HEK293T (cell line): ENCODE measurements at regions not wholly inside any gene's neighbourhood (a gene's known extent, or its start where the extent isn't known, plus 50 kb on each side); places are given as distances from the start of the nearest gene placed in this dataset.

Experiments
- CTCF ChIA-PET: fragments of 350-600 bp; formaldehyde crosslinking; extraction: SDS; loops from one replicate; lab custom pipeline; 2021; ENCODE audit warnings: antibody characterized with exemption, inconsistent platforms; lab: Yijun Ruan, JAX
- POLR2A ChIA-PET: fragments of 350-600 bp; formaldehyde crosslinking; extraction: SDS; loops from one replicate; lab custom pipeline; 2020; ENCODE audit warnings: antibody characterized with exemption, inconsistent platforms; lab: Yijun Ruan, JAX
- DNase-seq: peaks from one replicate; pipeline ENCODE4 v3.0.0; 2012; ENCODE audit warnings: mixed read lengths; ENCODE audit errors: extremely low spot score
- ARNT ChIP-seq: fragments of 450-650 bp; IDR thresholded peaks from 2 replicates; pipeline ENCODE4 v1.6.1; 2017; ENCODE audit warnings: mild to moderate bottlenecking
- BHLHE40 ChIP-seq: fragments of 450-650 bp; IDR thresholded peaks from 2 replicates; pipeline ENCODE4 v1.6.1; 2016; ENCODE audit warnings: mild to moderate bottlenecking, moderate library complexity, borderline replicate concordance
- CTBP1 ChIP-seq: fragments of 450-650 bp; IDR thresholded peaks from 2 replicates; pipeline ENCODE4 v1.6.1; 2016; ENCODE audit warnings: borderline replicate concordance
- ELF4 ChIP-seq: fragments of 450-650 bp; IDR thresholded peaks from 2 replicates; pipeline ENCODE4 v1.6.1; 2017; ENCODE audit warnings: antibody characterized with exemption
- FOXA1 ChIP-seq: fragments of 450-650 bp; IDR thresholded peaks from 2 replicates; pipeline ENCODE4 v1.6.1; 2016; ENCODE audit warnings: mild to moderate bottlenecking
- FOXK2 ChIP-seq: fragments of 450-650 bp; IDR thresholded peaks from 2 replicates; pipeline ENCODE4 v1.6.1; 2016; ENCODE audit warnings: mild to moderate bottlenecking
- FOXM1 ChIP-seq: fragments of 450-650 bp; IDR thresholded peaks from 2 replicates; pipeline ENCODE4 v1.6.1; 2017; ENCODE audit warnings: mild to moderate bottlenecking, borderline replicate concordance
- HDGF ChIP-seq: fragments of 450-650 bp; IDR thresholded peaks from 2 replicates; pipeline ENCODE4 v1.6.1; 2017; ENCODE audit warnings: antibody characterized with exemption, borderline replicate concordance
- L3MBTL2 ChIP-seq: fragments of 450-650 bp; conservative IDR thresholded peaks from 2 replicates; pipeline ENCODE4 v1.6.1; 2016; ENCODE audit warnings: mild to moderate bottlenecking
- LEF1 ChIP-seq: fragments of 450-650 bp; IDR thresholded peaks from 2 replicates; pipeline ENCODE4 v1.6.1; 2017; ENCODE audit warnings: mild to moderate bottlenecking, borderline replicate concordance
- NFRKB ChIP-seq: fragments of 450-650 bp; IDR thresholded peaks from 2 replicates; pipeline ENCODE4 v1.6.1; 2016; ENCODE audit warnings: mild to moderate bottlenecking, moderate library complexity
- SP1 ChIP-seq: fragments of 450-650 bp; IDR thresholded peaks from 2 replicates; pipeline ENCODE4 v1.6.1; 2017
- SUZ12 ChIP-seq: fragments of 450-650 bp; IDR thresholded peaks from 2 replicates; pipeline ENCODE4 v1.6.1; 2016; ENCODE audit warnings: mild to moderate bottlenecking
- TARDBP ChIP-seq: fragments of 450-650 bp; IDR thresholded peaks from 2 replicates; pipeline ENCODE4 v1.6.1; 2016
- ZNF384 ChIP-seq: fragments of 450-650 bp; IDR thresholded peaks from 2 replicates; pipeline ENCODE4 v1.6.1; 2016
- TF ChIP-seq, protein P1 (sequence below): fragments of 450-650 bp; IDR thresholded peaks from 2 replicates; pipeline ENCODE4 v1.6.1; 2016

DNA sequence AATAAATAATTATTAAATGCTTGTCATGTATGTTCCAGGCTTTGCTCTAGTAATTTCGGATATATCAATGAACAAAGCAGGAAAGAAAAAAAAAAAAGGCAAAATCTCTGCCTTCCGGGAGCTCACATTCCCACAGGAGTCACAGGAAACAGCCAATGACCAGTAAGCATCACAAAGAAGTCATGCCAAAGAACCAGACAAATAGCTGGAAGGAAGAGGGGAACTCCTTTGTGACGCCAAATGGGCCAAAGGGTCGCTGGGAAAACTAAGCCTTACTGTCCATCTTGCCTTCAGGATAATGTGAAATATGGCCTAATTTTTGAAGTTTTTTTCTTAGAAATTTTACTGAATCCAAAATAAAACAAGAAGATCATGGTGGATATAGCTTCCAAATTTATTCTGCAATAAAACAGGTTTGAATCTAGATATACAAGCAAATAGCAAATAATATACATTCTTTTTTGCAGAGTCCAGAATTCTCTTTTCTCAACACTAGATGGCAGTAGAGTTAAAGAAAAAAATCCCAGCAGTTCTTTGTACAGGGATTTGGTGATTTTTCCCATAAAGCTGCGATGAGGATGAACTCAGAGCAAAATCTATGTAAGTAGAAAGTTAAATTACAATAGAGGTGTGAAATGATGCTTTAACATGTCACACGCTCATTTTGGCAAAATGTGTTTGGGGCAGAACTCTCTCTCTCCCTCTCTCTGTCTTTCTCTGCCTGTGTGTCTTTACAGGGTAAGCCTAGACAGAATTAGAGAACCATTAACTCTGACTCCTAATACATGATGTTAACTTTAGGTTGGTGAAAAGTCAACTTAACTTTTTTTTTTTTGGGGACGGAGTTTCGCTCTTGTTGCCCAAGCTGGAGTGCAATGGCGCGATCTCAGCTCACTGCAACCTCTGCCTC, 60.0 kb upstream of the TUT7 start:
- DNase-seq, result peak; percentile 34
- ChIA-PET CTCF (interaction anchor here (0.6 to 1.0 kb wide), 4 partner anchors 8 to 383 kb away, joined by 3 to 4 read pairs (median 3); no protein-coding TSS in a partner anchor), POLR2A (interaction anchor here (0.6 kb wide), 1 partner anchor 441 kb away, joined by 3 read pairs; no protein-coding TSS in a partner anchor)
- TF ChIP-seq FOXA1, result no peak
- TF ChIP-seq ZNF384, result no peak
- no peak for TF ChIP-seq TARDBP
- no peak for TF ChIP-seq LEF1
- no peak for TF ChIP-seq HDGF
- TF ChIP-seq, protein P1, sequence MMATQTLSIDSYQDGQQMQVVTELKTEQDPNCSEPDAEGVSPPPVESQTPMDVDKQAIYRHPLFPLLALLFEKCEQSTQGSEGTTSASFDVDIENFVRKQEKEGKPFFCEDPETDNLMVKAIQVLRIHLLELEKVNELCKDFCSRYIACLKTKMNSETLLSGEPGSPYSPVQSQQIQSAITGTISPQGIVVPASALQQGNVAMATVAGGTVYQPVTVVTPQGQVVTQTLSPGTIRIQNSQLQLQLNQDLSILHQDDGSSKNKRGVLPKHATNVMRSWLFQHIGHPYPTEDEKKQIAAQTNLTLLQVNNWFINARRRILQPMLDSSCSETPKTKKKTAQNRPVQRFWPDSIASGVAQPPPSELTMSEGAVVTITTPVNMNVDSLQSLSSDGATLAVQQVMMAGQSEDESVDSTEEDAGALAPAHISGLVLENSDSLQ, result no peak
- TF ChIP-seq NFRKB, result no peak
- no peak for TF ChIP-seq L3MBTL2
- TF ChIP-seq SP1, result no peak
- TF ChIP-seq BHLHE40, result no peak
- no peak for TF ChIP-seq CTBP1
- TF ChIP-seq ARNT, result no peak
- TF ChIP-seq ELF4, result no peak
- TF ChIP-seq FOXM1, result no peak
- TF ChIP-seq FOXK2, result no peak

DNA sequence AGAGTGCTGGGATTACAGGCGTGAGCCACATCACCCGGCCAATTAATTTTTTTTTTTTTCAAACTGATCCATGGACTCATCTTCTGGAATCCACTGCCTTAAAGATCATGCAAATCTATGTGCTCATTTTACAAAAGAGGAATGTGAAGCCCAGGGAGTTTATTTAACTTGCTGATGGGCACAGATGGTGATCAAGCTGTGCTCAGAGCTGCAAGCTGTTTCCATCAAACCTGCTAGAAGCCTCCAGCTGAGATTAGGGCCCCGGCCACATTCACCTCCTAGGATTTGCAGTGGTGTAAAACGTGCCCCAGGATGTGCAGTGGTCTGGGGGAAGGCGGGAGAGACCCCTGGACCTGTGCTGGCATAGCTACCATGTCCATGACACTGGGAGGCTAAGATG, 56.1 kb upstream of the TUT7 start:
- POLR2A ChIA-PET, result no interaction called here
- CTCF ChIA-PET, result interaction anchor here (0.7 kb wide), 2 partner anchors 659 to 872 kb away, joined by 4 to 5 read pairs; no protein-coding TSS in a partner anchor
- no peak for TF ChIP-seq ARNT
- TF ChIP-seq L3MBTL2, result no peak
- TF ChIP-seq ELF4, result no peak
- no peak for TF ChIP-seq FOXK2
- TF ChIP-seq ZNF384, result no peak
- TF ChIP-seq SUZ12, result no peak
- TF ChIP-seq NFRKB, result no peak
- TF ChIP-seq TARDBP, result no peak
- no peak for TF ChIP-seq BHLHE40
- TF ChIP-seq FOXA1, result no peak
- TF ChIP-seq SP1, result no peak
- TF ChIP-seq, protein P1, result no peak
- TF ChIP-seq HDGF, result no peak
- TF ChIP-seq LEF1, result no peak
- no peak for TF ChIP-seq FOXM1
- no peak for DNase-seq

DNA sequence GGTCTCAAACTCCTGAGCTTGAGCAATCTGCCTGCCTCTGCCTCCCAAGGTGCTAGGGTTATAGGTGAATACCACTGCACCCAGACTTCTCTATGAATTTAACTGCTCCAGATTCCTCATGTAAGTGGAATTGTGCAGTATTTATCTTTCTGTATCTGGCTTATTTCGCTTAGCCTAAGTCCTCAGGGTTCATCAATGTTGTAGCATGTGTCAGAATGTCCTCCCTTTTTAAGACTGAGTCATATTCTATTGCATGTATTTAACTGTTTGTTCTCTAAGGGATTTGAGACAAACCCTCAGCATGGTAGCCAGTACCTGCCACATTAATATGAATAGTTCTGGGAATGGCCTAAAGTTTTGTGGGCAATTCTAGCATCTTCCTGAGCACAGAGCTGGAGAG, 53.9 kb upstream of the TUT7 start:
- CTCF ChIA-PET, result no interaction called here
- POLR2A ChIA-PET, result no interaction called here
- no peak for DNase-seq
- no peak for TF ChIP-seq BHLHE40
- no peak for TF ChIP-seq ZNF384
- TF ChIP-seq FOXA1, result no peak
- no peak for TF ChIP-seq SUZ12
- TF ChIP-seq, protein P1, result no peak
- TF ChIP-seq TARDBP, result no peak
- TF ChIP-seq CTBP1, result no peak
- no peak for TF ChIP-seq FOXK2
- no peak for TF ChIP-seq SP1
- no peak for TF ChIP-seq L3MBTL2
- no peak for TF ChIP-seq HDGF

DNA sequence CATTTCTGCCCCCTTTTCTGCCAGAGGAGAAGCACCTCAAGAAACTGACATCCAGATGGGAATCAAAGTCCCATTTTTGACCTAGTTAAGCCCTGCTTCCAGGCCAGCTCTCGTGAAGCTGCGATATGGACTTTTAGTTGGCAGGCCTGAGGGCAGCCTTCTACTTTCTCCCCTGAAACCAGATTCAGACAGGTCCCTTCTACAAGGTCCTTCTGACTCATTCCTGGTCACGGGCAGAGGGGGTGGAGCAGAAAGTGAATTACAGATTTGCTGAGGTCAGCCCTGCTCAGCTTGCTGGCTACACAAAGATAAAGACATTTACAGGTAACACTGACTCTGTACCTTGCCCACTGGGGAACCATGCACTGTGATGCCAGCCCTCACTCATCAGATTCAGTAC, 52.8 kb upstream of the TUT7 start:
- ChIA-PET POLR2A (interaction anchor here (0.7 kb wide), 1 partner anchor 41 kb away, joined by 3 read pairs; no protein-coding TSS in a partner anchor), CTCF (no interaction called here)
- DNase-seq, result no peak
- TF ChIP-seq ARNT (no peak), ELF4 (no peak), TARDBP (no peak)
- TF ChIP-seq, protein P1, result no peak

DNA sequence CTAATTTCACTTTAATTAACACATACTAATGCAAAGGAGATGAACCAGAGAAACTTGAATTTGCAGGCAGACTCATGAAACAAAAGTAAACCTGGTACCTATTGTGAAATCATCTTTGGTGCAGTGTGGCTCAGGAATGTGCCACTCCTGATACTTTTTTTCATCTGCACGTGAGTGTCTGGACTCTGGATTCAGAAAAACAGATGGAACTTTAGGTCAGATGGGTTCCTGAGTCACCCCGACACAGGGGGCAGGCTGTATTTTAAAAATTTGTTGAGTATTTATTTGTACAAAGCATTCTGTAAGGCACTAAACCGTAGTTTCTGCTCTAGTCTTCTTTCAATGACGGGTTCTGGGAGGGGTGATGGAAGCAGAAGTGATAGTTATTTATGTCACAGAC, 52.2 kb upstream of the TUT7 start:
- POLR2A ChIA-PET, result no interaction called here
- CTCF ChIA-PET, result interaction anchor here (0.6 kb wide), 1 partner anchor 8 kb away, joined by 4 read pairs; no protein-coding TSS in a partner anchor
- TF ChIP-seq FOXM1, result no peak
- TF ChIP-seq ELF4, result no peak
- no peak for TF ChIP-seq ZNF384
- TF ChIP-seq FOXK2, result no peak
- TF ChIP-seq NFRKB, result no peak
- no peak for TF ChIP-seq BHLHE40
- TF ChIP-seq CTBP1, result no peak
- no peak for TF ChIP-seq L3MBTL2
- no peak for TF ChIP-seq LEF1
- TF ChIP-seq HDGF, result no peak
- TF ChIP-seq ARNT, result no peak
- no peak for TF ChIP-seq SP1
- TF ChIP-seq FOXA1, result no peak
- no peak for TF ChIP-seq TARDBP
- TF ChIP-seq SUZ12, result no peak
- TF ChIP-seq, protein P1, result no peak
- DNase-seq, result no peak
